ENCODE measurements at regions not wholly inside any gene's neighbourhood (a gene's known extent, or its start where the extent isn't known, plus 50 kb on each side); places are given as distances from the start of the nearest gene placed in this dataset.
A peak's percentile ranks its signal among the peaks of the same experiment; 100 is the strongest.

- 80 to 81% methylated on average over 11 of the region's 11 CpGs for WGBS, 2 donors
- H3K36me3 ChIP-seq = peaks cover 0 to 14% (median 0%) of the 10 kb centered on the region in 3 donors
- H3K4me1 ChIP-seq = peaks cover 0 to 21% (median 6%) of the 10 kb centered on the region in 4 donors
- DNase-seq (ENCODE audit: low spot score in 2 of 2) = no peak
- peak overlapping the region in 1 of 4 donors; percentile 16 for H3K27ac ChIP-seq
- H3K4me3 ChIP-seq = no peak overlapping the region
- TF ChIP-seq POLR2A (IDR thresholded peaks at IDR 0.05) (no peak), EP300 (IDR thresholded peaks at IDR 0.05) (no peak), CTCF (IDR thresholded peaks at IDR 0.05) (no peak)
- H3K9me3 ChIP-seq = no peaks in the 10 kb centered on the region
- no peaks in the 10 kb centered on the region for H3K27me3 ChIP-seq
These were observed 52.7 kb upstream of the ERCC6L2 start for GRCh38 chr9:95822583-95823431.

- DNase-seq (ENCODE audit: low spot score in 2 of 2) = no peak
These were observed 53.5 kb upstream of the ERCC6L2 start for GRCh38 chr9:95822015-95822414.

DNA sequence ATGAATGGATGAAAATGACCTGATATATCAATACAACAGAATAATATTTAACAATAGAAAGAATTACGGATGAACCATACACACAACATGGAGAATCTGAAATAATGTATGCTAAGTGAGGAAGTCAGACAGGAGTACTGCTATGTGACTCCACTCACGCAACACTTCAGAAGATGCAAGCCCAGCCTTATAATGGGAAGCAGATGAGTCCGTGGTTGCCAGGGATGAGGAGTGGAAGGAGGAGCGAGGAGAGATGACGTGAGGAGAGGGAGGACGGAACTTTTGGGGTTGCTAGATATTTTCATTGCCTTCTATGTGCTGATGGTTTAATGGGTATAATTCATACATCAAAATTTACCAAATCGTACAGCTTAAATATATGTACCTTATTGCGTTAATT, 55.4 kb upstream of the ERCC6L2 start:
- H3K36me3 ChIP-seq = peaks cover 0 to 14% (median 0%) of the 10 kb centered on the region in 3 donors
- no peak overlapping the region for H3K4me3 ChIP-seq
- WGBS, 2 donors = 80 to 90% methylated on average over 8 of the region's 8 CpGs
- H3K4me1 ChIP-seq = peaks cover 0 to 25% (median 6%) of the 10 kb centered on the region in 4 donors
- no peak for DNase-seq (ENCODE audit: low spot score in 2 of 2)
- H3K27ac ChIP-seq = no peak overlapping the region
- no peaks in the 10 kb centered on the region for H3K9me3 ChIP-seq
- no peak for TF ChIP-seq EP300 (IDR thresholded peaks at IDR 0.05)
- TF ChIP-seq POLR2A (IDR thresholded peaks at IDR 0.05) = no peak
- TF ChIP-seq CTCF (IDR thresholded peaks at IDR 0.05) = no peak
- no peaks in the 10 kb centered on the region for H3K27me3 ChIP-seq

More at GRCh38 chr9:95822015-95822414, 53.5 kb upstream of the ERCC6L2 start:
- Histone ChIP-seq H3K9me3 (no peaks in the 10 kb centered on the region), H3K36me3 (peaks cover 0 to 14% (median 0%) of the 10 kb centered on the region in 3 donors), H3K27me3 (no peaks in the 10 kb centered on the region), H3K27ac (peak overlapping the region in 1 of 4 donors; percentile 16), H3K4me1 (peaks cover 0 to 21% (median 6%) of the 10 kb centered on the region in 4 donors), H3K4me3 (no peak overlapping the region)
- WGBS, 2 donors = 58 to 76% methylated on average over 3 of the region's 3 CpGs
- no peak for TF ChIP-seq POLR2A (IDR thresholded peaks at IDR 0.05)
- no peak for TF ChIP-seq EP300 (IDR thresholded peaks at IDR 0.05)
- no peak for TF ChIP-seq CTCF (IDR thresholded peaks at IDR 0.05)

- H3K27me3 ChIP-seq = no peaks in the 10 kb centered on the region
- H3K36me3 ChIP-seq = peaks cover 0 to 18% (median 0%) of the 10 kb centered on the region in 3 donors
- H3K4me1 ChIP-seq = peaks cover 0 to 25% (median 6%) of the 10 kb centered on the region in 4 donors
- no peak for DNase-seq (ENCODE audit: low spot score in 2 of 2)
- H3K9me3 ChIP-seq = no peaks in the 10 kb centered on the region
- WGBS, 2 donors = 73 to 78% methylated on average over 10 of the region's 10 CpGs
- TF ChIP-seq CTCF (IDR thresholded peaks at IDR 0.05) (no peak), EP300 (IDR thresholded peaks at IDR 0.05) (no peak), POLR2A (IDR thresholded peaks at IDR 0.05) (no peak)
- H3K4me3 ChIP-seq = no peak overlapping the region
- H3K27ac ChIP-seq = no peak overlapping the region
These were observed 55.9 kb upstream of the ERCC6L2 start for GRCh38 chr9:95819636-95820035.

- Histone ChIP-seq H3K27me3 (no peaks in the 10 kb centered on the region), H3K4me3 (no peak overlapping the region), H3K36me3 (peaks cover 0 to 37% (median 0%) of the 10 kb centered on the region in 3 donors), H3K4me1 (peaks cover 0 to 11% (median 0%) of the 10 kb centered on the region in 4 donors), H3K27ac (peak overlapping the region in 2 of 4 donors; percentile 22 to 26), H3K9me3 (no peaks in the 10 kb centered on the region)
- TF ChIP-seq CTCF (IDR thresholded peaks at IDR 0.05) (no peak), POLR2A (IDR thresholded peaks at IDR 0.05) (no peak), EP300 (IDR thresholded peaks at IDR 0.05) (no peak)
- no peak for DNase-seq (ENCODE audit: low spot score in 2 of 2)
- 70 to 73% methylated on average over 6 of the region's 6 CpGs for WGBS, 2 donors
These were observed 58.3 kb upstream of the ERCC6L2 start for GRCh38 chr9:95817205-95817604.
